GM18907 (cell line): ENCODE measurements at regions not wholly inside any gene's neighbourhood (a gene's known extent, or its start where the extent isn't known, plus 50 kb on each side); places are given as distances from the start of the nearest gene placed in this dataset.
"Not testable (repeated sequence)": the region's sequence is repeated elsewhere in the genome, so short reads cannot be mapped to it uniquely, and the experiment has no call there.

Source experiments
- ATAC-seq: cut with Tn5 transposase; IDR thresholded peaks from one replicate; pipeline ENCODE4 v1.9.1; 2021; ENCODE audit warnings: mild to moderate bottlenecking, moderate library complexity; ENCODE audit not compliant: unreplicated experiment

DNA sequence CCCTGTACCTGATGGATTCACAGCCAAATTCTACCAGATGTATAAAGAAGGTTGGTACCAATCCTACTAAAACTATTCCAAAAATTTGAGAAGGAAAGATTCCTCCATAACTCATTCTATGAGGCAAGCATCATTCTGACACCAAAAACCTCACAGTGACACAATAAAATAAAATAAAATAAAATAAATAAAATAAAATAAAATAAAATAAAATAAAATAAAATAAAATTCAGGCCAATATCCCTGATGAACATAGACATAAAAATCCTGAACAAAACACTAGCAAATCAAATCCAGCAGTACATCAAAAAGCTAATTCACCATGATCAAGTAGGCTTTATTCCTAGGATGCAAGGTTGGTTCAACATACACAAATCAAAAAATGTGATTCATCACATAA lies 108.1 kb downstream of the PROX1 start:
- ATAC-seq = not testable (repeated sequence)

DNA sequence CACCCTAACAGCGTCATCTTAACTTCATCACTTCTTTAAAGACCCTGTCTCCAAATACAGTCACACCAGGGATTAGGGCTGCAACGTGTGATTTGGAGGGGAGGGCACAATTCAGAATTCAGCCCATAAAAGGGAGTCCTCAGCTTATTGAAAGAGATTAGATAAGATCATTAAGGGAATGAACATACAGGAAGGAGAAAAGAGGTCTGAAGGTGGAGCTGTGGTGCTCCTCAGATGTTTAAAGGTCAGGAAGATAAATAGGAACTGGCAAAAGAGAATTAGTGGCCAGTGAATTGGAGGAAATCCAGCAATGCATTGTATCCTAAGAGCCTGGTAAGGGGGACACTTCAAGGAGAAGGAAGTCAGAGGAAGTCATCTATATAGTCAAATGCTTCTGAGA lies 113.5 kb downstream of the PROX1 start:
- no peak for ATAC-seq

- ATAC-seq = no peak
These were observed 114.1 kb downstream of the PROX1 start for GRCh38 chr1:214101828-214102227.

DNA sequence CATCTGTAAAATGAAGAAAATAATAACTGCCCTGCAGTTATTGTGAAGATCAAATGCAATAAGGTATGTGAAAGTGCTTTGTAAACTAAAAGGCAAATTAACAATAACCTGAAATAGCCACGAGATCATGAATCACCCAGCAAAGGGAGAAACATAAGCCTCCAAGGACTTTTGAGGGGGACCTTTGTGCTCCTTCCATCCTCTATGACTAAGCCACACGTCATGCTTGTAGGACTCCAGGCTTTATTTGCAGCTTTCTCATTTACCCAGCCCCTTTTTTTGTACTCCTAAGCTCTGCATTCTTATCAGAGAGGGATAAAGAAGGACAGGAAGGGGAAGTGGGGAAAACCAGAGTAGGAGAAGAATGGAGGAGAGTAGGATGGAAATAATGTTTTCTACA lies 115.1 kb downstream of the PROX1 start:
- no peak for ATAC-seq

GRCh38 chr1:214103778-214104177 lies 116.0 kb downstream of the PROX1 start:
- ATAC-seq = no peak

GRCh38 chr1:214106375-214106774 lies 118.6 kb downstream of the PROX1 start:
- ATAC-seq = no peak

DNA sequence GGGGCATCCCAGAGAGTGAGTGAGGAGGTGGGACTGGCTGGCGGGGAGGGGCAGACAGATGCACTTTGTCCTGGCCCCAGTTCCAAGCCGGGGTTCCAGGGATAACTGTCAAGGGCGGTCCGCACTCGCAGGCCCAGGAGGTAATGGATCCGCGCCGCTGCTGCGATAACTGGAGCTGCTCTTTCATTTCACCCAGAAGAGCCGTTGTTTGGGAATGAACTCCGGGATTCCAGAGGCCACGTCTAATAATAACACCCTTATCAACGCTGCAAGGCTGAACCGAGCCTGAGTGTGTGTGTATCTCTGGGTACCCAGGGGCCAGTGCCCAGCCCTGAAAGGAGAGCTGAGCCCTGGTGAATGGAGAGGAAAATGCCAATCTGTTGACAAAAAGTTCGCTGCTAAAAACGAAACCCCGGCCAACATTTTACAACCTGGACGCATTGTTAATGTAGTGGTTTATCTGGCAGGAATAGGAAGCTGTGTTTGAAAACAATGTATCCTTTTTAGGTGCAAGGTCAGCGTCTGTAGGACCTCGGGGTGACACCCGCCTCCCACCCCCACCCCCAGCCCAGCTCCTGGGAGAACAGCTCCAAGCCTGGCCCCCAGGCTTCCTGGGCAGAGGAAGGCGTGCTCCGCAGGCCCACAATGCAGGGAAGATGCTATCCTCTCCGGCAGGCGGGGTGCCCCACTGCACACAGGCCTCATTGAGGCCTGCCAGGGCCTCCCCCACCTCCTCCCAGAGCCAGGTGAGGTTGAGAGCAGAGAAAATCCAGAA lies 119.7 kb downstream of the PROX1 start:
- ATAC-seq = no peak

DNA sequence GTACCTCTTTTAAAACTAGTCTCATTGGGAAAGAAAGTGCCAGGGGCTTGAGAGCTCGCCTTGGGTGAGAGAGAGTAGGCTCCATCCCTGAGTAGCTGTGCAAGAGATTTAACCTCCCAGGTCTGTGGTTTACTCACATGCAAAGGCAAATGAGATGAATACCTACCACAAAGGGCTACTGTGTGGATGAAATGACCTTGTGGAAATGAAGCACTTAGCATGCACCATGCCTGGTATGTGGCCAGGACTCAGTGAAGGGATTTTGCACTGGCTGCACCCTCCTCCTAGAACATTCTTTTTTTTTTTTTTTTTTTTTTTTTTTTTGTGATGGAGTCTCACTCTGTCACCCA lies 120.3 kb downstream of the PROX1 start:
- ATAC-seq = no peak

DNA sequence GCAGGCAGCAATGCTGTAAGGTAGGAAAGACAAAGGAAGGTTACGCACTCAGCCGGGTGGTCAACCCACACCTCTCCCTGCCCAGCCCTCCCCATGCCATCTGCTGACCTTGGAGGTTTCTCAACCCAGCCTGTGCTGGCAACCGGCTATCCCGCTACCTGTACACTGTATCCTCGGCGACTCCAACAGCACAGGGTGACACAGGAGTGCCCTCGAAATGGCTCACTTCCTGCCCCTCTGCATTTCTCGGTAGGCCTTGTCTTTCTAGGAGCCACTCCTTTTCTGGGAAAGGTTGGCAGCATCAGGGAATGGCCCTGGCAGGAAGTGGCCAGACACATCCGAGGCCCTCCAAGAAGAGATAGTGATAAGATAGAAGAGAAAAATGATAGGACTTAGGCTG lies 124.0 kb downstream of the PROX1 start:
- ATAC-seq = no peak

- no peak for ATAC-seq
These were observed 128.5 kb downstream of the PROX1 start for GRCh38 chr1:214116258-214116657.

GRCh38 chr1:214117780-214118179 lies 130.0 kb downstream of the PROX1 start:
- no peak for ATAC-seq

GRCh38 chr1:214120191-214120590 lies 132.4 kb downstream of the PROX1 start:
- ATAC-seq = no peak

GRCh38 chr1:214120951-214121350 lies 133.2 kb downstream of the PROX1 start:
- ATAC-seq = no peak

- no peak for ATAC-seq
These were observed 134.3 kb downstream of the PROX1 start for GRCh38 chr1:214122110-214122509.

GRCh38 chr1:214123061-214123784 lies 135.4 kb downstream of the PROX1 start:
- ATAC-seq = peak; percentile 85

- no peak for ATAC-seq
These were observed 136.6 kb downstream of the PROX1 start for GRCh38 chr1:214124281-214124805.

GRCh38 chr1:214124915-214125314 lies 137.1 kb downstream of the PROX1 start:
- no peak for ATAC-seq

- ATAC-seq = no peak
These were observed 138.0 kb downstream of the PROX1 start for GRCh38 chr1:214125819-214126218.

- ATAC-seq = no peak
These were observed 138.9 kb downstream of the PROX1 start for GRCh38 chr1:214126697-214127146.

DNA sequence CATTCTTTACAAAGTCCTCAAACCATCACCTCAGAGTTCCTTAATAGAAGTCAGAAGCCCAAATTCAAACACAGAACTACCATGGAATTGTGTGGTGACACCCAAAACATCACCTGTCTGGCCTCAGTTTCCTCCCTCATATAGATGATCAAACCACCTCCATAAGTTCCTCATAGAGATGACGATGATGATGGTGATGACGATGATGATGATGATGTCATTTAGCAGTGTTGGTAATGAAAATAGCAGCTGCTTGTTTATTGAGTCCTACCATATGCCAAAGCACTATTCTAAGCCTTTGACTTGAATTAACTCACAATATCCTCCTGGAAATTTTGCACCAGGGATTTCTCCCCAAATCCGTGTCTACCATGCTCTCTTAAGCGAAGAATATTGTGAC lies 139.9 kb downstream of the PROX1 start:
- ATAC-seq = no peak

DNA sequence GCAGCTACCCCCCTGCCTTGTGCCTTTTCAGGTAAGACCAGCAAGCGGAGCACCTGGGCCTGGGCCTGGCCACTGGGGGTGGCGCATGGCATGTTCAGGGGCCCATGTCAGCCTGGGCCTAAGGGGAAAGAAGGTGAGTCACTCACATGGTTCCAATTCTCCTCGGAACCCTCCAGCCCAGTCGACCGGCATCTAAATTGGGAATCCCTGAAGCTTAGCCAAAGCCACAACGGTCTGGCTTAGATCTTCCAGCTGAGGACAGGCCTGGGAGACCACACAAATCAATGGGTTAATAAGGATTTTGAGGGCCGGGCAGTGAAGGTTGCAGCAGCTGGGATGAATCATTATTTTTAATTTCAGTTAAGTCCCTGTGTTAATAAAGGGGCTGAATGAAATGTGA lies 145.1 kb upstream of the SMYD2 start:
- ATAC-seq = no peak

DNA sequence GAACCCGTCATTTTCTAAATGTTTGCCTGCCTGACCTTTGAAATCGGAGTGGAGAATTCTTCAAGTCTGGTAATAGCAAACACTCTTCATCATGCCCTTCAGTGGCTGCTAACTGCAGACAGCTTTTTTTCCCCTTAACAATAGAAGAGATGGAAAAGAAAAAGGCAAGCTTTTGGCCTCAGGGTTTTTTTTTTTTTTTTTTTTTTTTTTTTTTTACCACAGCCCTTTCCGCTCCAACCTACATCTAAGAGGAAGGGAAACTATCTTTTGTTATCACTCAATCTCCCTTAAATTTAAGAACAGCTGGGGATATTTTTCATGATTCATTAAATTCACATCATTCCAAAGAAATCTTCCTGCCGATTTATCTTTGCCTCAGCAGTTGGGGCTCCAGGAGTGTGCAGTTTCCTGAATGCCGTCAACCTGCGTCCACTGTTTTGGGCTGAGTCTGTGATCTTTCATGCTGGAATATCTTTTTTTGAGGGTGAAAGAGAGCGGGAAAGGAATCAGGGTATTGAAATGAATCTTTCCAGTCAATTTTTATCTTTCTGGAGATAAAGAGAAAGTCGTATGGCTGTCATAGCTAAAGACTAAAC lies 144.5 kb upstream of the SMYD2 start:
- ATAC-seq = no peak
